HepG2 (cell line): ENCODE measurements at regions not wholly inside any gene's neighbourhood (a gene's known extent, or its start where the extent isn't known, plus 50 kb on each side); places are given as distances from the start of the nearest gene placed in this dataset.
A peak's percentile ranks its signal among the peaks of the same experiment; 100 is the strongest.

Experiments used
- CBX2 ChIP-seq, 2 experiments: fragments of 200-600 bp in 1 of 2; sonication (generic); formaldehyde crosslinking in 1 of 2; IDR thresholded peaks; 2 replicates each; pipeline versions ENCODE4 v1.7.0 to v1.8.1; 2018 to 2022; ENCODE audit warnings: low read depth in 2 of 2, low read length in 1 of 2, mild to moderate bottlenecking in 1 of 2, missing genetic modification reagents in 1 of 2
- CHD4 ChIP-seq: fragments of 200-600 bp; sonication (generic); IDR thresholded peaks from 2 replicates; pipeline ENCODE4 v1.7.0; 2017; ENCODE audit warnings: mild to moderate bottlenecking, low read length, borderline replicate concordance
- FOXK1 ChIP-seq: sonication (generic); formaldehyde crosslinking; IDR thresholded peaks from 2 replicates; pipeline ENCODE4 v1.4.0; 2020; ENCODE audit warnings: low read depth, missing genetic modification reagents, borderline replicate concordance
- JUN ChIP-seq: sonication (generic); formaldehyde crosslinking; IDR thresholded peaks from 2 replicates; pipeline ENCODE4 v1.4.0; 2020; ENCODE audit warnings: mild to moderate bottlenecking, missing genetic modification reagents
- KDM2A ChIP-seq: sonication (generic); formaldehyde crosslinking; IDR thresholded peaks from 2 replicates; pipeline ENCODE4 v1.4.0; 2020; ENCODE audit warnings: low read depth, missing genetic modification reagents, borderline replicate concordance
- NBN ChIP-seq: fragments of 450-650 bp; conservative IDR thresholded peaks from 2 replicates; pipeline ENCODE4 v1.6.1; 2017
- PHF8 ChIP-seq: sonication (generic); formaldehyde crosslinking; IDR thresholded peaks from 2 replicates; pipeline ENCODE4 v1.5.0; 2020; ENCODE audit warnings: missing genetic modification reagents
- SUZ12 ChIP-seq: fragments of 150-350 bp; IDR thresholded peaks from 2 replicates; pipeline ENCODE4 v1.6.1; 2014; ENCODE audit warnings: low read depth, low read length
- TAF1 ChIP-seq: sonication (generic); formaldehyde crosslinking; IDR thresholded peaks from 2 replicates; pipeline ENCODE4 v1.4.0; 2020; ENCODE audit warnings: missing genetic modification reagents
- ZNF253 ChIP-seq: sonication (generic); formaldehyde crosslinking; IDR thresholded peaks from 2 replicates; pipeline ENCODE4 v1.8.0; 2022; ENCODE audit warnings: mild to moderate bottlenecking, missing genetic modification reagents, borderline replicate concordance
- ZNF577 ChIP-seq: sonication (generic); formaldehyde crosslinking; IDR thresholded peaks from 2 replicates; pipeline ENCODE4 v1.4.0; 2020; ENCODE audit warnings: mild to moderate bottlenecking, low read depth, missing genetic modification reagents, borderline replicate concordance
- ZSCAN30 ChIP-seq: sonication (generic); formaldehyde crosslinking; IDR thresholded peaks from 2 replicates; pipeline ENCODE4 v1.5.0; 2020; ENCODE audit warnings: mild to moderate bottlenecking, missing genetic modification reagents
- TF ChIP-seq, protein P1 (sequence below): sonication (generic); formaldehyde crosslinking; IDR thresholded peaks from 2 replicates; pipeline ENCODE4 v1.5.0; 2020; ENCODE audit warnings: mild to moderate bottlenecking, missing genetic modification reagents, moderate library complexity

DNA sequence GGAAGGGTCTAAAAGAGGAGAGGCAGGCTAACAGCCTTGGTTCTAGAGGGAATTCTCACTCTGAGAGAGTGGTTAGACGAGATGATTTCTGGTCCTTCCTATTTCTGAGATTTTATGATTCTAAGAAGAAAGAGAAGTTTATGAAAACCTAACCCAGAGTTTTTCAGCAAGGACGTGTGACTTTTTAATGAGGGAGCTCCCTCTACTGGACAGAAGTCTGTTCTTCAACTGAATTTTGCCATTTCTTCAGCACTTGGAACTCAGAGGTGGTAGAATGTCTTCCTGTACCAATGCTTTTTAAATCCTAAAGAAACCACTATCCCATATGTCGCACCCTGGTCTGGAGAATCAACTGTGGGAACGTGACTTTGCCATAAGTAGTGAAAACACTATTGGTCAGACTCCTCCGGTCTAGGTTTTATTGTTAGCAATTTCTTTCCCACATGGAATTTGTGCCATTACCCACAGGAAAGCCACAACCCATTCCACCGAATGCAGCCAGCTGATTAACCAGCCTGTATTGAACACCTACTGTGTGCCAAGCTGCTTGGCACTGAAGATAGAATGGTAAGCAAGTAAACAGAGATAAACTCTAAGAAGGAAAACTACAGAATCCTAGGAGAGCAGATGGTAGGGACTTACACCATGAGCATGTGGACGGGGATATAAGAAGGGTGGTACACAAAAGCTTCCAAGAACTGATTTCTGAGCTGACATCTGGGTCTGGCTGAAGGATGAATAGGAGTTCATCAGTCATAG is 199.5 kb upstream of the LMCD1 start:
- TF ChIP-seq KDM2A (CRISPR knock-in tag) = no peak
- TF ChIP-seq SUZ12 = no peak
- TF ChIP-seq CBX2 (IDR thresholded peaks at IDR 0.05; ENCODE audit: low read depth, low read length) = no peak
- TF ChIP-seq CBX2 (CRISPR knock-in tag; IDR thresholded peaks at IDR 0.05; ENCODE audit: low read depth) = no peak
- TF ChIP-seq NBN = no peak
- no peak for TF ChIP-seq ZSCAN30 (CRISPR knock-in tag)
- no peak for TF ChIP-seq PHF8
- TF ChIP-seq TAF1 (CRISPR knock-in tag) = no peak
- no peak for TF ChIP-seq JUN (CRISPR knock-in tag)
- TF ChIP-seq FOXK1 (CRISPR knock-in tag) = no peak
- no peak for TF ChIP-seq CHD4
- TF ChIP-seq ZNF253 = no peak
- TF ChIP-seq, protein P1, sequence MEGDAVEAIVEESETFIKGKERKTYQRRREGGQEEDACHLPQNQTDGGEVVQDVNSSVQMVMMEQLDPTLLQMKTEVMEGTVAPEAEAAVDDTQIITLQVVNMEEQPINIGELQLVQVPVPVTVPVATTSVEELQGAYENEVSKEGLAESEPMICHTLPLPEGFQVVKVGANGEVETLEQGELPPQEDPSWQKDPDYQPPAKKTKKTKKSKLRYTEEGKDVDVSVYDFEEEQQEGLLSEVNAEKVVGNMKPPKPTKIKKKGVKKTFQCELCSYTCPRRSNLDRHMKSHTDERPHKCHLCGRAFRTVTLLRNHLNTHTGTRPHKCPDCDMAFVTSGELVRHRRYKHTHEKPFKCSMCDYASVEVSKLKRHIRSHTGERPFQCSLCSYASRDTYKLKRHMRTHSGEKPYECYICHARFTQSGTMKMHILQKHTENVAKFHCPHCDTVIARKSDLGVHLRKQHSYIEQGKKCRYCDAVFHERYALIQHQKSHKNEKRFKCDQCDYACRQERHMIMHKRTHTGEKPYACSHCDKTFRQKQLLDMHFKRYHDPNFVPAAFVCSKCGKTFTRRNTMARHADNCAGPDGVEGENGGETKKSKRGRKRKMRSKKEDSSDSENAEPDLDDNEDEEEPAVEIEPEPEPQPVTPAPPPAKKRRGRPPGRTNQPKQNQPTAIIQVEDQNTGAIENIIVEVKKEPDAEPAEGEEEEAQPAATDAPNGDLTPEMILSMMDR (CRISPR knock-in tag) = peak; percentile 61
- TF ChIP-seq ZNF577 (CRISPR knock-in tag) = no peak
